ENCODE measurements at regions not wholly inside any gene's neighbourhood (a gene's known extent, or its start where the extent isn't known, plus 50 kb on each side); places are given as distances from the start of the nearest gene placed in this dataset.

DNA sequence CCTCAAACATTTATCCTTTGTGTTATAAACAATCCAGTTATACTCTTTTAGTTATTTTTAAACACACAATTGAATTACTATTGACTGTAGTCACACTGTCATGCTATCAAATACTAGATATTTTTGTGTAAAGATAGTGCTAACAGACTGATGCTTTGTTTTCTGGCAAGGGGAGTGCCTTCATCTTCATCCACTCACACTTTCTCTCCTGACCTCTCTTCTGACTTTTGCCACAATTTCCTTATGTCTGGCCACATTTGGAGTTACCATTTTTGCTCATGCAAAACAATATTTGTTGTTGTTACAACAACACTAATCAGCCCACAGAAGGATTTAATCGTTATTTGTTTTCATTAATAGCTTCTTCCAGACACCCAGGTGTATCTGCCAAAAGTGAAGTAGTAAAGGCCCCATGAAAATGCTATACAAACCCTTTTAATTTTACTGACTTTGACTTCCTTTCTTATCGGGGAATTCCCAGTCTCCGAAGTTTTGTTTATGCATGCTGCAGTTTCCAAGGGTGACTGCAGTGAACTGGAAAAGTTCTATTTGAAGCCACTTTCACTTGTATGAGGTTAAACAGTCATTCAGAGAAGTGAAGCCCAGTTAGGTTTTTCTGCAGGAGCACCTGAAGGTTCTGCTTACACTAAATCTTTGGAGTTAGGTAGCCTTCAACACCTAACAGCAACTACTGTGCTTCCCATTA is 66.1 kb upstream of the FRY start:
- POLR2A ChIA-PET, result interaction anchor here in 1 of 2 donors (0.7 kb wide), 1 partner anchor 798 kb away, joined by 3 read pairs; no protein-coding TSS in a partner anchor
- no peak overlapping the region for H3K27ac Mint-ChIP-seq
- DNase-seq, result peak in 1 of 35 experiments; percentile 16
- peaks cover 0 to 10% (median 9%) of the 10 kb centered on the region in 3 donors for H3K9me3 Mint-ChIP-seq
- H3K4me1 Mint-ChIP-seq, result peaks cover 0 to 7% (median 0%) of the 10 kb centered on the region in 3 donors
- whole genome bisulfite sequencing (ENCODE audit: insufficient coverage), result 66% methylated on average over 2 of the region's 3 CpGs
- Histone ChIP-seq H3K27me3 (replicated peaks in 1 of 2; ENCODE audit: control insufficient read depth in 2 of 2, extremely low read depth in 1 of 2, insufficient read depth in 2 of 2, low read length in 1 of 2) (no peaks in the 10 kb centered on the region), H3K4me3 (ENCODE audit: control insufficient read depth in 1 of 2, extremely low read depth in 1 of 2, low read length in 1 of 2) (no peak overlapping the region), H3K27ac (ENCODE audit: low read length) (no peak overlapping the region), H3K9me3 (no peaks in the 10 kb centered on the region), H3K4me1 (ENCODE audit: control insufficient read depth in 1 of 2, extremely low read depth in 1 of 2, insufficient read depth in 2 of 2, low read length in 2 of 2) (no peaks in the 10 kb centered on the region), H3K36me3 (ENCODE audit: control insufficient read depth in 2 of 2, extremely low read depth in 1 of 2, insufficient read depth in 1 of 2, low read length in 1 of 2) (no peaks in the 10 kb centered on the region)
- H3K36me3 Mint-ChIP-seq, result no peaks in the 10 kb centered on the region
- CTCF ChIA-PET, result no interaction called here
- H3K4me3 Mint-ChIP-seq, result no peak overlapping the region
- no peak for ATAC-seq (replicated peaks in 1 of 4)
- H3K27me3 Mint-ChIP-seq, result peaks cover 0 to 7% of the 10 kb centered on the region in 2 donors

DNA sequence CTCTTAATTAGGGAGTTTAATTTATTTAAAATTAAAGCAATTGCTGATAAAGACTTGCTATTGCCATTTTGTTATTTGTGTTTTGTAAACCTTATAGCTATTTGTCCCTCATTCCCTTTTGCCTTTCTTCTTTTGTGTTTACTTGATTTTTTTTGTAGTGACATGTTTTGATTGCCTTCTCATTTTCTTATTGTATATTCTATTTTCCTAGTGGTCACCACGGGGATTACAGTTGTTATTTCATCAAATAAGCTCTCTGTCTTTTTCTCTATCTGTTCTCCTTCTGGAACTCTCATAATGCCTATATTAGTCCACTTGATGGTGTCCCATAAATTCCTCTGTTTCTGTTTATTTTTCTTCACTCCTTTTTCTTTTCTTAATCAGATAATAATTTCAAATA is 64.4 kb upstream of the FRY start:
- Histone ChIP-seq H3K27ac (ENCODE audit: low read length) (no peak overlapping the region), H3K27me3 (replicated peaks in 1 of 2; ENCODE audit: control insufficient read depth in 2 of 2, extremely low read depth in 1 of 2, insufficient read depth in 2 of 2, low read length in 1 of 2) (no peaks in the 10 kb centered on the region), H3K9me3 (no peaks in the 10 kb centered on the region), H3K4me1 (ENCODE audit: control insufficient read depth in 1 of 2, extremely low read depth in 1 of 2, insufficient read depth in 2 of 2, low read length in 2 of 2) (no peaks in the 10 kb centered on the region), H3K4me3 (ENCODE audit: control insufficient read depth in 1 of 2, extremely low read depth in 1 of 2, low read length in 1 of 2) (no peak overlapping the region), H3K36me3 (ENCODE audit: control insufficient read depth in 2 of 2, extremely low read depth in 1 of 2, insufficient read depth in 1 of 2, low read length in 1 of 2) (no peaks in the 10 kb centered on the region)
- ATAC-seq (replicated peaks in 1 of 4) (no peak), DNase-seq (no peak)
- no peak overlapping the region for H3K4me3 Mint-ChIP-seq
- H3K27ac Mint-ChIP-seq, result no peak overlapping the region
- peaks cover 0 to 7% (median 0%) of the 10 kb centered on the region in 3 donors for H3K4me1 Mint-ChIP-seq
- ChIA-PET CTCF (interaction anchor here in 1 of 2 donors (0.7 kb wide), 1 partner anchor 1739 kb away, joined by 3 read pairs; no protein-coding TSS in a partner anchor), POLR2A (interaction anchor here in 1 of 2 donors (0.6 kb wide), 1 partner anchor 10 kb away, joined by 3 read pairs; no protein-coding TSS in a partner anchor)
- peaks cover 3 to 11% of the 10 kb centered on the region in 2 donors for H3K27me3 Mint-ChIP-seq
- peaks cover 0 to 10% (median 9%) of the 10 kb centered on the region in 3 donors for H3K9me3 Mint-ChIP-seq
- no peaks in the 10 kb centered on the region for H3K36me3 Mint-ChIP-seq
- WGBS (ENCODE audit: insufficient coverage), result no CpG with 5 or more reads among the region's 1 CpG

DNA sequence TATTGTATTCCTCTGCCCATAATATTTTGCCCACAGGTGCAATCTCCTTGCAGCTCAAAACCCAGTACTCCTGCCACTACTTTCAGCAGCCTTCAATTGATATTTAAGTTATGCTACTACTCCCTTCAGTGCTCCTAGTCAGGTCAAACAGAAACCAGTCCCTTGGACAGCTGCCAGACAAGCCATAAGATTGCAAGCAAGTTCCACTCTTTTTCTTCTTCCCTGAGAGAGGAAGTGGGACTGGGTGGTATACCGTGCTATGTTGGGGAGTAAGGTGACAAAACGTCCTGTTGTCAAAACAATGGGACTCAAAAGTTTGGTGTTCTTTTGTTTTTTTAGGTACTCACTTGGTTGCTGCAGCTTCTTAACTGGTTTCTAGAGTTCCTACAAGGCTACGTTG is 63.1 kb upstream of the FRY start:
- peaks cover 3 to 8% of the 10 kb centered on the region in 2 donors for H3K27me3 Mint-ChIP-seq
- no peaks in the 10 kb centered on the region for H3K9me3 ChIP-seq
- no peaks in the 10 kb centered on the region for H3K4me1 ChIP-seq (ENCODE audit: control insufficient read depth in 1 of 2, extremely low read depth in 1 of 2, insufficient read depth in 2 of 2, low read length in 2 of 2)
- H3K9me3 Mint-ChIP-seq, result peaks cover 0 to 10% (median 9%) of the 10 kb centered on the region in 3 donors
- no peak overlapping the region for H3K4me3 Mint-ChIP-seq
- H3K27ac ChIP-seq (ENCODE audit: low read length), result no peak overlapping the region
- H3K27ac Mint-ChIP-seq, result no peak overlapping the region
- no peaks in the 10 kb centered on the region for H3K27me3 ChIP-seq (replicated peaks in 1 of 2; ENCODE audit: control insufficient read depth in 2 of 2, extremely low read depth in 1 of 2, insufficient read depth in 2 of 2, low read length in 1 of 2)
- ATAC-seq (replicated peaks in 1 of 4) (no peak), DNase-seq (peak in 1 of 35 experiments; percentile 3)
- H3K36me3 ChIP-seq (ENCODE audit: control insufficient read depth in 2 of 2, extremely low read depth in 1 of 2, insufficient read depth in 1 of 2, low read length in 1 of 2), result no peaks in the 10 kb centered on the region
- ChIA-PET CTCF (no interaction called here), POLR2A (no interaction called here)
- H3K4me1 Mint-ChIP-seq, result peaks cover 0 to 7% (median 0%) of the 10 kb centered on the region in 3 donors
- no peaks in the 10 kb centered on the region for H3K36me3 Mint-ChIP-seq
- no CpG with 5 or more reads among the region's 3 CpGs for WGBS (ENCODE audit: insufficient coverage)
- H3K4me3 ChIP-seq (ENCODE audit: control insufficient read depth in 1 of 2, extremely low read depth in 1 of 2, low read length in 1 of 2), result no peak overlapping the region

DNA sequence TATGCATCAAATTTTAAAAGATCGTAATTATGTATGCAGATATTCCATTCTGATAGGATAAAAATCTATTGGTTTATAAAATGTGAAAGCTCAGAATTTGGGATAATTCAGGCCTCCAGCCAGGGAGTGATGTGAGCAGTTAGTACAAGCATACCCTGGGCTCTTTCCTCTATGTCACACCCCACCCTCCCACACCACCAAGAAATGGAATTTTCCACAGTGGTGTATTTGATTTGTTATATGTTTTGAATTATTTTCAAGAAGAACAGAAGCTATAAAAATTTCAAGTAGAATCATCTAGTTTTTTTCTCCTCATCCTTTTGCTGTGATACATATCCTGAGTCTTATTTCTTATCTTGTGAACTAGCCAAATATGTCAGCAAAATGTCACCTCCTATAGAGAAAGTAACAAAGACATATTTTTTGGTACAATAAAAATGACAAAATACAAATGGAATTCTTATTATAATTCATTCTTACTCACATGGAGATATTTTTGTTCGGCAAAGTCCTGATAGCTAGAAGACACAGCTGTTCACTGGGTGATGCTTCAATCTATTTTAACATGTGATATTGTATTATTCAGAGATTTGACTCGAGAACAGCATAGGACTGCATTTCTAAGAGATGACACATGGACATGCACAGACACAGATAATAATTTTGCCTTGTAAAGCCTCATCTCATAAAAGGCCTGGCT is 61.2 kb upstream of the FRY start:
- WGBS (ENCODE audit: insufficient coverage), result 40% methylated on average over 1 of the region's 3 CpGs
- Mint-ChIP-seq H3K27ac (no peak overlapping the region), H3K4me1 (peaks cover 0 to 6% (median 0%) of the 10 kb centered on the region in 3 donors), H3K4me3 (no peak overlapping the region), H3K36me3 (no peaks in the 10 kb centered on the region), H3K9me3 (peaks cover 0 to 10% (median 9%) of the 10 kb centered on the region in 3 donors), H3K27me3 (peaks cover 3 to 10% of the 10 kb centered on the region in 2 donors)
- Histone ChIP-seq H3K36me3 (ENCODE audit: control insufficient read depth in 2 of 2, extremely low read depth in 1 of 2, insufficient read depth in 1 of 2, low read length in 1 of 2) (no peaks in the 10 kb centered on the region), H3K27me3 (replicated peaks in 1 of 2; ENCODE audit: control insufficient read depth in 2 of 2, extremely low read depth in 1 of 2, insufficient read depth in 2 of 2, low read length in 1 of 2) (no peaks in the 10 kb centered on the region), H3K27ac (ENCODE audit: low read length) (no peak overlapping the region), H3K4me1 (ENCODE audit: control insufficient read depth in 1 of 2, extremely low read depth in 1 of 2, insufficient read depth in 2 of 2, low read length in 2 of 2) (no peaks in the 10 kb centered on the region), H3K9me3 (no peaks in the 10 kb centered on the region), H3K4me3 (ENCODE audit: control insufficient read depth in 1 of 2, extremely low read depth in 1 of 2, low read length in 1 of 2) (no peak overlapping the region)
- no peak for ATAC-seq (replicated peaks in 1 of 4)
- ChIA-PET CTCF (no interaction called here), POLR2A (no interaction called here)
- no peak for DNase-seq

DNA sequence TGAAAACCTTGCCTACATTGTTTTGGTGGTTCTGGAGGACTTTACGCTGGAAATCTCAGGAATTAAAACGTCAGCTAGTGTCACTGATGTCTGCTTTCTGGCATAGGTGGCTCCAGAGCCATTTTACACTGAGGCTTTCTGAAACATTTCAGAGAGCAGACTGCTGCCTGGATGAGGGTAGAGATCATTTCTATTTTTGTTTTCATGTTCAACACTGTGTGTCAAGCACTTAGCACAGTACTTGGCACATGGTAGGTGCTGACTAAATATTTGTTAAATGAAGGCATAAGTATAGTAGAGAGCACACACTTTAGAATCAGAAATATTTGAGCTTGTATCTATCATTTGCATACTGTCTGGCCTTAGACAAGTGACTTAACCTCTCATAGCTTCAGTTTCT is 59.1 kb upstream of the FRY start:
- H3K27me3 Mint-ChIP-seq, result peaks cover 3 to 10% of the 10 kb centered on the region in 2 donors
- H3K36me3 ChIP-seq (ENCODE audit: control insufficient read depth in 2 of 2, extremely low read depth in 1 of 2, insufficient read depth in 1 of 2, low read length in 1 of 2), result no peaks in the 10 kb centered on the region
- WGBS (ENCODE audit: insufficient coverage), result 64% methylated on average over 2 of the region's 2 CpGs
- ATAC-seq (replicated peaks in 1 of 4), result no peak
- no peaks in the 10 kb centered on the region for H3K4me1 ChIP-seq (ENCODE audit: control insufficient read depth in 1 of 2, extremely low read depth in 1 of 2, insufficient read depth in 2 of 2, low read length in 2 of 2)
- no peaks in the 10 kb centered on the region for H3K9me3 ChIP-seq
- H3K27ac Mint-ChIP-seq, result no peak overlapping the region
- H3K9me3 Mint-ChIP-seq, result peaks cover 0 to under 1% (median 0%) of the 10 kb centered on the region in 3 donors
- no peak overlapping the region for H3K4me3 ChIP-seq (ENCODE audit: control insufficient read depth in 1 of 2, extremely low read depth in 1 of 2, low read length in 1 of 2)
- ChIA-PET CTCF (no interaction called here), POLR2A (no interaction called here)
- no peaks in the 10 kb centered on the region for H3K36me3 Mint-ChIP-seq
- H3K4me3 Mint-ChIP-seq, result no peak overlapping the region
- H3K27ac ChIP-seq (ENCODE audit: low read length), result no peak overlapping the region
- H3K4me1 Mint-ChIP-seq, result peaks cover 0 to 3% (median 0%) of the 10 kb centered on the region in 3 donors
- DNase-seq, result no peak
- no peaks in the 10 kb centered on the region for H3K27me3 ChIP-seq (replicated peaks in 1 of 2; ENCODE audit: control insufficient read depth in 2 of 2, extremely low read depth in 1 of 2, insufficient read depth in 2 of 2, low read length in 1 of 2)

DNA sequence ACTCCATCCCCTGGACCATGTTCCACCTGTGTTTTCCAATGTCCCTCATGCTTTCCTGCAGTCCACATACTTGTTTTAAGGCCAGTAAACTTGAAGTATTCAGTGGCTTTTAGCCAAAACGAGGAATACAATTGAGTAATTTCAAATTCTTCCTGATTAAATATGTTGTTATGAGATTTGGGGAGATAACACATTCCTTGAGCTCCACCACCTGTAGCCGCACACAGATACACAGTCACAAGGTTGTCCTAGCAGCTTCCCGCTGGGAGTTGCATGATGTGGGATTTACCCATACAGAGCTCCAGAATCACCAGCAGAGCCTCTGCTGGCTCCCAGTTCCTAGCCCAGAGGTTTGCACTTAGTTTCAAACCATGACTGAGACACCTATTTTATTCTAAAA is 53.6 kb upstream of the FRY start:
- no peaks in the 10 kb centered on the region for H3K9me3 ChIP-seq
- Mint-ChIP-seq H3K9me3 (no peaks in the 10 kb centered on the region), H3K36me3 (no peaks in the 10 kb centered on the region), H3K4me3 (no peak overlapping the region), H3K27me3 (peaks cover 0 to 3% of the 10 kb centered on the region in 2 donors), H3K27ac (no peak overlapping the region), H3K4me1 (no peaks in the 10 kb centered on the region)
- ChIA-PET CTCF (no interaction called here), POLR2A (no interaction called here)
- ATAC-seq (replicated peaks in 1 of 4) (no peak), DNase-seq (no peak)
- H3K36me3 ChIP-seq (ENCODE audit: control insufficient read depth in 2 of 2, extremely low read depth in 1 of 2, insufficient read depth in 1 of 2, low read length in 1 of 2), result no peaks in the 10 kb centered on the region
- H3K4me3 ChIP-seq (ENCODE audit: control insufficient read depth in 1 of 2, extremely low read depth in 1 of 2, low read length in 1 of 2), result no peak overlapping the region
- WGBS (ENCODE audit: insufficient coverage), result no CpG with 5 or more reads among the region's 3 CpGs
- H3K27ac ChIP-seq (ENCODE audit: low read length), result no peak overlapping the region
- H3K4me1 ChIP-seq (ENCODE audit: control insufficient read depth in 1 of 2, extremely low read depth in 1 of 2, insufficient read depth in 2 of 2, low read length in 2 of 2), result no peaks in the 10 kb centered on the region
- no peaks in the 10 kb centered on the region for H3K27me3 ChIP-seq (replicated peaks in 1 of 2; ENCODE audit: control insufficient read depth in 2 of 2, extremely low read depth in 1 of 2, insufficient read depth in 2 of 2, low read length in 1 of 2)
